H9 (cell line): ENCODE measurements at regions not wholly inside any gene's neighbourhood (a gene's known extent, or its start where the extent isn't known, plus 50 kb on each side); places are given as distances from the start of the nearest gene placed in this dataset.

Experiments
- DNase-seq: peaks from one replicate; pipeline ENCODE4 v3.0.0-alpha.2; 2017
- H2AFZ ChIP-seq: one replicate; pipeline ENCODE4 v1.6.1; 2013; ENCODE audit warnings: mild to moderate bottlenecking, low read length, control low read depth, moderate library complexity
- H2AK5ac ChIP-seq: 2 replicates; pipeline ENCODE4 v1.6.1; 2013; ENCODE audit warnings: low read length, control low read depth, mixed read lengths; ENCODE audit not compliant: insufficient read length
- H2BK120ac ChIP-seq: one replicate; pipeline ENCODE4 v1.6.1; 2013; ENCODE audit warnings: low read depth, mild to moderate bottlenecking, low read length, control low read depth, inconsistent platforms; ENCODE audit not compliant: poor library complexity, severe bottlenecking
- H2BK12ac ChIP-seq: 2 replicates; pipeline ENCODE4 v1.6.1; 2013; ENCODE audit warnings: low read length, control low read depth, mixed read lengths, low read depth; ENCODE audit not compliant: insufficient read length
- H2BK15ac ChIP-seq: 2 replicates; pipeline ENCODE4 v1.6.1; 2013; ENCODE audit warnings: low read depth, low read length, control low read depth
- H2BK20ac ChIP-seq: one replicate; pipeline ENCODE4 v1.6.1; 2013; ENCODE audit warnings: low read depth, mild to moderate bottlenecking, low read length, control low read depth, inconsistent platforms; ENCODE audit not compliant: poor library complexity, severe bottlenecking
- H2BK5ac ChIP-seq: 2 replicates; pipeline ENCODE4 v1.6.1; 2013; ENCODE audit warnings: low read length, control low read depth, mixed read lengths; ENCODE audit not compliant: insufficient read length
- H3K14ac ChIP-seq: 2 replicates; pipeline ENCODE4 v1.6.1; 2013; ENCODE audit warnings: low read length, control low read depth; ENCODE audit not compliant: insufficient read depth
- H3K18ac ChIP-seq: 2 replicates; pipeline ENCODE4 v1.6.1; 2013; ENCODE audit warnings: low read depth, mild to moderate bottlenecking, mixed read lengths, low read length, control low read depth; ENCODE audit not compliant: insufficient read length
- H3K23ac ChIP-seq: 2 replicates; pipeline ENCODE4 v1.6.1; 2013; ENCODE audit warnings: low read length, control low read depth, mixed read lengths, low read depth; ENCODE audit not compliant: insufficient read length
- H3K23me2 ChIP-seq: 2 replicates; pipeline ENCODE4 v1.6.1; 2013; ENCODE audit warnings: low read depth, mild to moderate bottlenecking, mixed read lengths, low read length, control low read depth; ENCODE audit not compliant: insufficient read length, poor library complexity, severe bottlenecking
- H3K27ac ChIP-seq: 2 replicates; pipeline ENCODE4 v1.5.1; 2013; ENCODE audit warnings: low read length, control low read depth, mixed read lengths, low read depth; ENCODE audit not compliant: insufficient read length
- H3K27me3 ChIP-seq: 2 replicates; pipeline ENCODE4 v1.6.1; 2013; ENCODE audit warnings: low read length, control low read depth, inconsistent platforms; ENCODE audit not compliant: insufficient read depth
- H3K4ac ChIP-seq: 2 replicates; pipeline ENCODE4 v1.6.1; 2013; ENCODE audit warnings: low read depth, mild to moderate bottlenecking, control low read depth, inconsistent platforms, low read length, moderate library complexity
- H3K4me1 ChIP-seq: 2 replicates; pipeline ENCODE4 v1.6.1; 2013; ENCODE audit warnings: low read length, control low read depth, inconsistent platforms; ENCODE audit not compliant: insufficient read depth
- H3K4me2 ChIP-seq: 2 replicates; pipeline ENCODE4 v1.6.1; 2013; ENCODE audit warnings: low read length, control low read depth, mixed read lengths; ENCODE audit not compliant: insufficient read length, insufficient read depth
- H3K56ac ChIP-seq: 2 replicates; pipeline ENCODE4 v1.6.1; 2013; ENCODE audit warnings: low read depth, mild to moderate bottlenecking, mixed read lengths, low read length, control low read depth; ENCODE audit not compliant: insufficient read length
- H3K79me1 ChIP-seq: 2 replicates; pipeline ENCODE4 v1.6.1; 2013; ENCODE audit warnings: low read depth, mild to moderate bottlenecking, moderate library complexity, low read length, control low read depth, inconsistent platforms; ENCODE audit not compliant: insufficient read depth, poor library complexity, severe bottlenecking
- H3K79me2 ChIP-seq: 2 replicates; pipeline ENCODE4 v1.6.1; 2013; ENCODE audit warnings: low read length, control low read depth, inconsistent platforms; ENCODE audit not compliant: insufficient read depth
- H3K9ac ChIP-seq: 2 replicates; pipeline ENCODE4 v1.6.1; 2013; ENCODE audit warnings: low read length, control low read depth, mixed read lengths; ENCODE audit not compliant: insufficient read length; ENCODE audit errors: extremely low read depth
- H3K9me3 ChIP-seq: one replicate; pipeline ENCODE4 v1.6.1; 2013; ENCODE audit warnings: low read depth, low read length, inconsistent platforms; ENCODE audit not compliant: control insufficient read depth
- H3T11ph ChIP-seq: one replicate; pipeline ENCODE4 v1.6.1; 2013; ENCODE audit warnings: mild to moderate bottlenecking, low read length, control low read depth, inconsistent platforms
- H4K20me1 ChIP-seq: one replicate; pipeline ENCODE4 v1.6.1; 2013; ENCODE audit not compliant: control insufficient read depth, insufficient read length, insufficient read depth
- H4K5ac ChIP-seq: 2 replicates; pipeline ENCODE4 v1.6.1; 2013; ENCODE audit warnings: low read depth, mild to moderate bottlenecking, mixed read lengths, low read length, control low read depth; ENCODE audit not compliant: insufficient read length
- H4K8ac ChIP-seq: replicated peaks from 2 replicates; pipeline ENCODE4 v1.6.1; 2013; ENCODE audit warnings: low read length, control low read depth, mixed read lengths, low read depth; ENCODE audit not compliant: insufficient read length
- H4K91ac ChIP-seq: 2 replicates; pipeline ENCODE4 v1.6.1; 2013; ENCODE audit warnings: low read depth, mild to moderate bottlenecking, moderate library complexity, mixed read lengths, low read length, control low read depth; ENCODE audit not compliant: insufficient read length
- H3K27ac Mint-ChIP-seq, 3 experiments: 2 replicates in 2 of 3; 3 replicates in 1 of 3; pipeline ENCODE4 v1.8.0; 2020 to 2021; ENCODE audit warnings: mixed read lengths in 3 of 3, mild to moderate bottlenecking in 1 of 3, moderate library complexity in 1 of 3
- H3K27me3 Mint-ChIP-seq: 2 replicates; pipeline ENCODE4 v1.8.0; 2021; ENCODE audit warnings: low read depth, mild to moderate bottlenecking, moderate library complexity, mixed read lengths
- H3K36me3 Mint-ChIP-seq, 3 experiments: 2 replicates in 2 of 3; 3 replicates in 1 of 3; pipeline ENCODE4 v1.8.0; 2020 to 2021; ENCODE audit warnings: low read depth in 3 of 3, mixed read lengths in 3 of 3; ENCODE audit not compliant: insufficient read depth in 1 of 3
- H3K4me1 Mint-ChIP-seq, 2 experiments: 2 replicates each; pipeline ENCODE4 v1.8.0; 2020; ENCODE audit warnings: mixed read lengths in 2 of 2
- H3K4me3 Mint-ChIP-seq, 2 experiments: 2 replicates in 1 of 2; 3 replicates in 1 of 2; pipeline ENCODE4 v1.8.0; 2020 to 2021; ENCODE audit warnings: mild to moderate bottlenecking in 2 of 2, mixed read lengths in 2 of 2, moderate library complexity in 1 of 2
- H3K9me3 Mint-ChIP-seq, 2 experiments: 2 replicates in 1 of 2; 3 replicates in 1 of 2; pipeline ENCODE4 v1.8.0; 2020; ENCODE audit warnings: mild to moderate bottlenecking in 2 of 2, mixed read lengths in 2 of 2, moderate library complexity in 1 of 2
- whole genome bisulfite sequencing: extraction: QIAGEN DNeasy Blood & Tissue Kit; methylation state at CpG from one replicate; pipeline ENCODE4 v1.1.7; 2013; ENCODE audit warnings: missing lambda C conversion rate, low lambda C conversion rate, mixed read lengths; ENCODE audit not compliant: insufficient read length; ENCODE audit errors: extremely low coverage; 5-methylcytosine and 5-hydroxymethylcytosine counted together
- TF ChIP-seq, protein P1 (sequence below): fragments of 200-600 bp; sonication (generic); conservative IDR thresholded peaks from 3 replicates; pipeline ENCODE4 v1.8.0; 2021; ENCODE audit warnings: antibody characterized with exemption, mild to moderate bottlenecking

DNA sequence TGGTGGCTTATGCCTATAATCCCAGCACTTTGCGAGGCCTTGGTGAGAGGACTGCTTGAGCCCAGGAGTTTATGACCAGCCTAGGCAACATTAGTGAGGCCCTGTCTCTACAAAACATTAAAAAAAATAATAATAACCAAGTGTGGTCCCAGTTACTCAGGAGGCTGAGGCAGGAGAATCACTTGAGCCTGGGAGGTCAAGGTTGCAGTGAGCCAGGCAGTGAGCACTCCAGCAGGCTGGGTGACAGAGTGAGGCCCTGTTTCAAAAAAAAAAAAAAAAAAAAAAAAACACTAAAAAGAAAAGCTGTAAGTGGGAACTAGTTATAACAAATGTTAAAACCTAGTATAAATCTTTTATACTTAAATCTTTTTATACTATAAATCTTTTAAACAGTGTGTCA, 146.2 kb upstream of the ITGA4 start:
- Mint-ChIP-seq H3K4me1 (no peaks in the 10 kb centered on the region; a peak in 2 of 4 replicates), H3K27me3 (no peaks in the 10 kb centered on the region)
- H3K9ac ChIP-seq = no peak overlapping the region

More for the DNA sequence above, 146.2 kb upstream of the ITGA4 start:
- no peak overlapping the region for H4K8ac ChIP-seq
- Mint-ChIP-seq H3K9me3 (no peaks in the 10 kb centered on the region), H3K4me3 (no peak overlapping the region), H3K36me3 (no peaks in the 10 kb centered on the region), H3K27ac (no peak overlapping the region)
- no peak overlapping the region for H4K5ac ChIP-seq
- no peaks in the 10 kb centered on the region for H3K23me2 ChIP-seq
- H3K79me2 ChIP-seq = no peaks in the 10 kb centered on the region
- no peak overlapping the region for H2AK5ac ChIP-seq
- TF ChIP-seq, protein P1, sequence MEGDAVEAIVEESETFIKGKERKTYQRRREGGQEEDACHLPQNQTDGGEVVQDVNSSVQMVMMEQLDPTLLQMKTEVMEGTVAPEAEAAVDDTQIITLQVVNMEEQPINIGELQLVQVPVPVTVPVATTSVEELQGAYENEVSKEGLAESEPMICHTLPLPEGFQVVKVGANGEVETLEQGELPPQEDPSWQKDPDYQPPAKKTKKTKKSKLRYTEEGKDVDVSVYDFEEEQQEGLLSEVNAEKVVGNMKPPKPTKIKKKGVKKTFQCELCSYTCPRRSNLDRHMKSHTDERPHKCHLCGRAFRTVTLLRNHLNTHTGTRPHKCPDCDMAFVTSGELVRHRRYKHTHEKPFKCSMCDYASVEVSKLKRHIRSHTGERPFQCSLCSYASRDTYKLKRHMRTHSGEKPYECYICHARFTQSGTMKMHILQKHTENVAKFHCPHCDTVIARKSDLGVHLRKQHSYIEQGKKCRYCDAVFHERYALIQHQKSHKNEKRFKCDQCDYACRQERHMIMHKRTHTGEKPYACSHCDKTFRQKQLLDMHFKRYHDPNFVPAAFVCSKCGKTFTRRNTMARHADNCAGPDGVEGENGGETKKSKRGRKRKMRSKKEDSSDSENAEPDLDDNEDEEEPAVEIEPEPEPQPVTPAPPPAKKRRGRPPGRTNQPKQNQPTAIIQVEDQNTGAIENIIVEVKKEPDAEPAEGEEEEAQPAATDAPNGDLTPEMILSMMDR = no peak
- no peak overlapping the region for H2BK120ac ChIP-seq
- no peak overlapping the region for H3K27ac ChIP-seq
- no peaks in the 10 kb centered on the region for H3K27me3 ChIP-seq
- no peak overlapping the region for H3K4me2 ChIP-seq
- no peaks in the 10 kb centered on the region for H3K79me1 ChIP-seq
- H3K56ac ChIP-seq = no peak overlapping the region
- no peak overlapping the region for H3K18ac ChIP-seq
- H3K23ac ChIP-seq = no peak overlapping the region
- no peak overlapping the region for H3K4ac ChIP-seq
- H3K9me3 ChIP-seq = no peaks in the 10 kb centered on the region
- no peaks in the 10 kb centered on the region for H4K20me1 ChIP-seq
- H3T11ph ChIP-seq = no peak overlapping the region
- no peak overlapping the region for H2BK5ac ChIP-seq
- no peak overlapping the region for H3K14ac ChIP-seq
- no peak overlapping the region for H2BK20ac ChIP-seq
- no peak overlapping the region for H2AFZ ChIP-seq
- no peak for DNase-seq
- no peak overlapping the region for H4K91ac ChIP-seq
- no CpG with 5 or more reads among the region's 1 CpG for WGBS
- no peak overlapping the region for H2BK12ac ChIP-seq
- H2BK15ac ChIP-seq = no peak overlapping the region
- H3K4me1 ChIP-seq = no peaks in the 10 kb centered on the region
